ENCODE measurements at regions not wholly inside any gene's neighbourhood (a gene's known extent, or its start where the extent isn't known, plus 50 kb on each side); places are given as distances from the start of the nearest gene placed in this dataset.

- DNase-seq (no peak), ATAC-seq (no peak)
- H3K36me3 Mint-ChIP-seq (ENCODE audit: low read depth) = no peaks in the 10 kb centered on the region
- no peak overlapping the region for H3K27ac Mint-ChIP-seq
- H3K4me3 Mint-ChIP-seq = no peak overlapping the region
- no peaks in the 10 kb centered on the region for H3K9me3 ChIP-seq (ENCODE audit: control insufficient read depth, low read length, poor library complexity, severe bottlenecking)
- no peaks in the 10 kb centered on the region for H3K27me3 Mint-ChIP-seq
- H3K4me1 Mint-ChIP-seq = no peaks in the 10 kb centered on the region
Measured at GRCh38 chr6:120627612-120628011, 706.7 kb downstream of the TBC1D32 start.

GRCh38 chr6:120622127-120622631, 712.1 kb downstream of the TBC1D32 start:
- Mint-ChIP-seq H3K27ac (no peak overlapping the region), H3K4me1 (no peaks in the 10 kb centered on the region), H3K4me3 (no peak overlapping the region), H3K36me3 (ENCODE audit: low read depth) (no peaks in the 10 kb centered on the region), H3K27me3 (no peaks in the 10 kb centered on the region)
- no peak for ATAC-seq
- DNase-seq = no peak
- H3K9me3 ChIP-seq (ENCODE audit: control insufficient read depth, low read length, poor library complexity, severe bottlenecking) = no peaks in the 10 kb centered on the region

GRCh38 chr6:120620900-120621299, 713.4 kb downstream of the TBC1D32 start:
- Mint-ChIP-seq H3K36me3 (ENCODE audit: low read depth) (no peaks in the 10 kb centered on the region), H3K27ac (no peak overlapping the region), H3K4me1 (no peaks in the 10 kb centered on the region), H3K27me3 (no peaks in the 10 kb centered on the region), H3K4me3 (no peak overlapping the region)
- no peak for DNase-seq
- H3K9me3 ChIP-seq (ENCODE audit: control insufficient read depth, low read length, poor library complexity, severe bottlenecking) = no peaks in the 10 kb centered on the region
- no peak for ATAC-seq

- Mint-ChIP-seq H3K36me3 (ENCODE audit: low read depth) (no peaks in the 10 kb centered on the region), H3K4me1 (no peaks in the 10 kb centered on the region), H3K4me3 (no peak overlapping the region), H3K27ac (no peak overlapping the region), H3K27me3 (no peaks in the 10 kb centered on the region)
- H3K9me3 ChIP-seq (ENCODE audit: control insufficient read depth, low read length, poor library complexity, severe bottlenecking) = no peaks in the 10 kb centered on the region
- ATAC-seq (no peak), DNase-seq (no peak)
Measured at GRCh38 chr6:120615238-120615637, 719.0 kb downstream of the TBC1D32 start.

GRCh38 chr6:120614723-120615122, 719.6 kb downstream of the TBC1D32 start:
- no peak overlapping the region for H3K27ac Mint-ChIP-seq
- H3K9me3 ChIP-seq (ENCODE audit: control insufficient read depth, low read length, poor library complexity, severe bottlenecking) = no peaks in the 10 kb centered on the region
- H3K4me3 Mint-ChIP-seq = no peak overlapping the region
- DNase-seq (no peak), ATAC-seq (no peak)
- H3K27me3 Mint-ChIP-seq = no peaks in the 10 kb centered on the region
- H3K36me3 Mint-ChIP-seq (ENCODE audit: low read depth) = no peaks in the 10 kb centered on the region
- no peaks in the 10 kb centered on the region for H3K4me1 Mint-ChIP-seq

GRCh38 chr6:120608826-120609225, 725.5 kb downstream of the TBC1D32 start:
- Mint-ChIP-seq H3K4me3 (no peak overlapping the region), H3K36me3 (ENCODE audit: low read depth) (no peaks in the 10 kb centered on the region), H3K27ac (no peak overlapping the region), H3K4me1 (no peaks in the 10 kb centered on the region), H3K27me3 (no peaks in the 10 kb centered on the region)
- ATAC-seq = no peak
- no peaks in the 10 kb centered on the region for H3K9me3 ChIP-seq (ENCODE audit: control insufficient read depth, low read length, poor library complexity, severe bottlenecking)
- no peak for DNase-seq

- Mint-ChIP-seq H3K4me1 (no peaks in the 10 kb centered on the region), H3K27me3 (no peaks in the 10 kb centered on the region), H3K27ac (no peak overlapping the region), H3K36me3 (ENCODE audit: low read depth) (no peaks in the 10 kb centered on the region), H3K4me3 (no peak overlapping the region)
- no peak for DNase-seq
- H3K9me3 ChIP-seq (ENCODE audit: control insufficient read depth, low read length, poor library complexity, severe bottlenecking) = no peaks in the 10 kb centered on the region
- no peak for ATAC-seq
Measured at GRCh38 chr6:120606743-120607142, 727.5 kb downstream of the TBC1D32 start.

- H3K9me3 ChIP-seq (ENCODE audit: control insufficient read depth, low read length, poor library complexity, severe bottlenecking) = no peaks in the 10 kb centered on the region
- H3K36me3 Mint-ChIP-seq (ENCODE audit: low read depth) = no peaks in the 10 kb centered on the region
- no peak overlapping the region for H3K27ac Mint-ChIP-seq
- H3K27me3 Mint-ChIP-seq = no peaks in the 10 kb centered on the region
- no peaks in the 10 kb centered on the region for H3K4me1 Mint-ChIP-seq
- no peak for ATAC-seq
- DNase-seq = no peak
- no peak overlapping the region for H3K4me3 Mint-ChIP-seq
Measured at GRCh38 chr6:120604510-120604909, 729.8 kb downstream of the TBC1D32 start.

GRCh38 chr6:120590611-120591010, 743.7 kb downstream of the TBC1D32 start:
- no peaks in the 10 kb centered on the region for H3K27me3 Mint-ChIP-seq
- no peaks in the 10 kb centered on the region for H3K9me3 ChIP-seq (ENCODE audit: control insufficient read depth, low read length, poor library complexity, severe bottlenecking)
- no peaks in the 10 kb centered on the region for H3K4me1 Mint-ChIP-seq
- DNase-seq = no peak
- no peak overlapping the region for H3K4me3 Mint-ChIP-seq
- ATAC-seq = no peak
- H3K27ac Mint-ChIP-seq = no peak overlapping the region
- H3K36me3 Mint-ChIP-seq (ENCODE audit: low read depth) = no peaks in the 10 kb centered on the region

- Mint-ChIP-seq H3K36me3 (ENCODE audit: low read depth) (no peaks in the 10 kb centered on the region), H3K4me3 (no peak overlapping the region), H3K27ac (no peak overlapping the region), H3K4me1 (no peaks in the 10 kb centered on the region), H3K27me3 (no peaks in the 10 kb centered on the region)
- ATAC-seq (no peak), DNase-seq (no peak)
- no peaks in the 10 kb centered on the region for H3K9me3 ChIP-seq (ENCODE audit: control insufficient read depth, low read length, poor library complexity, severe bottlenecking)
Measured at GRCh38 chr6:120588424-120588823, 745.9 kb downstream of the TBC1D32 start.

GRCh38 chr6:120587381-120587780, 746.9 kb downstream of the TBC1D32 start:
- Mint-ChIP-seq H3K27me3 (no peaks in the 10 kb centered on the region), H3K27ac (no peak overlapping the region), H3K4me1 (no peaks in the 10 kb centered on the region), H3K4me3 (no peak overlapping the region), H3K36me3 (ENCODE audit: low read depth) (no peaks in the 10 kb centered on the region)
- DNase-seq (no peak), ATAC-seq (no peak)
- no peaks in the 10 kb centered on the region for H3K9me3 ChIP-seq (ENCODE audit: control insufficient read depth, low read length, poor library complexity, severe bottlenecking)

GRCh38 chr6:120584111-120584760, 750.0 kb downstream of the TBC1D32 start:
- H3K4me1 Mint-ChIP-seq = no peaks in the 10 kb centered on the region
- no peaks in the 10 kb centered on the region for H3K36me3 Mint-ChIP-seq (ENCODE audit: low read depth)
- H3K4me3 Mint-ChIP-seq = no peak overlapping the region
- H3K27ac Mint-ChIP-seq = no peak overlapping the region
- ATAC-seq (no peak), DNase-seq (no peak)
- no peaks in the 10 kb centered on the region for H3K27me3 Mint-ChIP-seq
- no peaks in the 10 kb centered on the region for H3K9me3 ChIP-seq (ENCODE audit: control insufficient read depth, low read length, poor library complexity, severe bottlenecking)

GRCh38 chr6:120576061-120576460, 758.2 kb downstream of the TBC1D32 start:
- no peak for ATAC-seq
- H3K27me3 Mint-ChIP-seq = no peaks in the 10 kb centered on the region
- no peaks in the 10 kb centered on the region for H3K36me3 Mint-ChIP-seq (ENCODE audit: low read depth)
- no peaks in the 10 kb centered on the region for H3K9me3 ChIP-seq (ENCODE audit: control insufficient read depth, low read length, poor library complexity, severe bottlenecking)
- H3K27ac Mint-ChIP-seq = no peak overlapping the region
- DNase-seq = no peak
- no peaks in the 10 kb centered on the region for H3K4me1 Mint-ChIP-seq
- no peak overlapping the region for H3K4me3 Mint-ChIP-seq

GRCh38 chr6:120569714-120570113, 764.6 kb downstream of the TBC1D32 start:
- ATAC-seq (no peak), DNase-seq (no peak)
- no peak overlapping the region for H3K4me3 Mint-ChIP-seq
- H3K4me1 Mint-ChIP-seq = no peaks in the 10 kb centered on the region
- no peak overlapping the region for H3K27ac Mint-ChIP-seq
- no peaks in the 10 kb centered on the region for H3K27me3 Mint-ChIP-seq
- no peaks in the 10 kb centered on the region for H3K9me3 ChIP-seq (ENCODE audit: control insufficient read depth, low read length, poor library complexity, severe bottlenecking)
- no peaks in the 10 kb centered on the region for H3K36me3 Mint-ChIP-seq (ENCODE audit: low read depth)

Data from T-helper 17 cell (primary cell).